ENCODE measurements at regions not wholly inside any gene's neighbourhood (a gene's known extent, or its start where the extent isn't known, plus 50 kb on each side); places are given as distances from the start of the nearest gene placed in this dataset.

DNA sequence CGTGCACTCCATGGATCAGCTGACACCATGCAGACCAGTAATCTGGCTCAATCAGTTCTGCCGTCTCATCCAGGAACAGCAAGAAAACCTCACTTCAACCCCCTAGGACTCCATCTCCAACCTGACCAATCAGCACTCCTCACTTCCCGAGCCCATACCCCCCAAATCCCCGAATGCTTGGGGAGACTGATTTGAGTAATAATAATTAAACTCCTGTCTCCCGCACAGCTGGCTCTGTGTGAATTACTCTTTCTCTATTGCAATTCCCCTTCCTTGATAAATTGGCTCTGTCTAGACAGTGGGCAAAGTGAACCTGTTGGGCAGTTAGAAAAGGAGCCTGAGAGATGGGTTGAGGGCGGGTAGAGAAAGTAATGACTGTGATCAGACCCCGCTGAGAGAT lies 320.0 kb downstream of the HAPSTR1 start:
- TF ChIP-seq POLR2A (IDR thresholded peaks at IDR 0.05) = no peak
- TF ChIP-seq, protein P1, sequence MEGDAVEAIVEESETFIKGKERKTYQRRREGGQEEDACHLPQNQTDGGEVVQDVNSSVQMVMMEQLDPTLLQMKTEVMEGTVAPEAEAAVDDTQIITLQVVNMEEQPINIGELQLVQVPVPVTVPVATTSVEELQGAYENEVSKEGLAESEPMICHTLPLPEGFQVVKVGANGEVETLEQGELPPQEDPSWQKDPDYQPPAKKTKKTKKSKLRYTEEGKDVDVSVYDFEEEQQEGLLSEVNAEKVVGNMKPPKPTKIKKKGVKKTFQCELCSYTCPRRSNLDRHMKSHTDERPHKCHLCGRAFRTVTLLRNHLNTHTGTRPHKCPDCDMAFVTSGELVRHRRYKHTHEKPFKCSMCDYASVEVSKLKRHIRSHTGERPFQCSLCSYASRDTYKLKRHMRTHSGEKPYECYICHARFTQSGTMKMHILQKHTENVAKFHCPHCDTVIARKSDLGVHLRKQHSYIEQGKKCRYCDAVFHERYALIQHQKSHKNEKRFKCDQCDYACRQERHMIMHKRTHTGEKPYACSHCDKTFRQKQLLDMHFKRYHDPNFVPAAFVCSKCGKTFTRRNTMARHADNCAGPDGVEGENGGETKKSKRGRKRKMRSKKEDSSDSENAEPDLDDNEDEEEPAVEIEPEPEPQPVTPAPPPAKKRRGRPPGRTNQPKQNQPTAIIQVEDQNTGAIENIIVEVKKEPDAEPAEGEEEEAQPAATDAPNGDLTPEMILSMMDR (IDR thresholded peaks at IDR 0.05) = no peak
